Natural killer cell (primary cell): ENCODE measurements at regions not wholly inside any gene's neighbourhood (a gene's known extent, or its start where the extent isn't known, plus 50 kb on each side); places are given as distances from the start of the nearest gene placed in this dataset.
"Not testable (repeated sequence)": the region's sequence is repeated elsewhere in the genome, so short reads cannot be mapped to it uniquely, and the experiment has no call there.

Source experiments
- ATAC-seq, 3 donors: fragments of 150-1000 bp in 2 of 3; fragments of 200-7000 bp in 1 of 3; cut with Tn5 transposase; 1 replicate in 1 of 3; 2 replicates in 2 of 3; pipeline ENCODE4 v1.10.0; 2021; ENCODE audit warnings: mild to moderate bottlenecking in 2 of 3, moderate library complexity in 2 of 3
- DNase-seq, 2 donors: peaks; one replicate each; pipeline versions ENCODE4 v3.0.0 to v3.0.0-alpha.2; 2013 to 2021; ENCODE audit warnings: mixed read lengths in 1 of 2
- H3K27ac ChIP-seq: one replicate; pipeline ENCODE4 v1.5.1; 2013; ENCODE audit warnings: mild to moderate bottlenecking, low read length
- H3K27me3 ChIP-seq: one replicate; pipeline ENCODE4 v1.6.1; 2013; ENCODE audit warnings: low read length; ENCODE audit not compliant: control insufficient read depth, insufficient read depth
- H3K36me3 ChIP-seq: one replicate; pipeline ENCODE4 v1.6.1; 2013; ENCODE audit warnings: low read length; ENCODE audit not compliant: control insufficient read depth, insufficient read depth
- H3K4me1 ChIP-seq: one replicate; pipeline ENCODE4 v1.6.1; 2013; ENCODE audit warnings: low read length; ENCODE audit not compliant: control insufficient read depth, insufficient read depth
- H3K4me3 ChIP-seq: one replicate; pipeline ENCODE4 v1.5.1; 2013; ENCODE audit warnings: low read length
- H3K9me3 ChIP-seq: one replicate; pipeline ENCODE4 v1.6.1; 2013; ENCODE audit warnings: low read length; ENCODE audit not compliant: control insufficient read depth, insufficient read depth
- H3K27ac Mint-ChIP-seq, 2 donors: one replicate each; pipeline ENCODE4 v1.8.0; 2022; ENCODE audit warnings: mild to moderate bottlenecking in 2 of 2, mixed read lengths in 2 of 2, moderate library complexity in 1 of 2
- H3K27me3 Mint-ChIP-seq, 2 donors: one replicate each; pipeline ENCODE4 v1.8.0; 2022; ENCODE audit warnings: low read depth in 2 of 2, mixed read lengths in 2 of 2
- H3K36me3 Mint-ChIP-seq: one replicate; pipeline ENCODE4 v1.8.0; 2022; ENCODE audit warnings: mixed read lengths
- H3K4me1 Mint-ChIP-seq, 2 donors: one replicate each; pipeline ENCODE4 v1.8.0; 2022; ENCODE audit warnings: mixed read lengths in 2 of 2
- H3K4me3 Mint-ChIP-seq: one replicate; pipeline ENCODE4 v1.8.0; 2022; ENCODE audit warnings: mild to moderate bottlenecking, moderate library complexity, mixed read lengths
- H3K9me3 Mint-ChIP-seq, 2 donors: one replicate each; pipeline ENCODE4 v1.8.0; 2022; ENCODE audit warnings: mixed read lengths in 2 of 2
- WGBS: methylation state at CpG from one replicate; pipeline ENCODE4 v1.1.7; 2013; ENCODE audit warnings: missing lambda C conversion rate; ENCODE audit not compliant: insufficient coverage; 5-methylcytosine and 5-hydroxymethylcytosine counted together
- intact Hi-C: fragments of 100-400 bp; cut with micrococcal nuclease; formaldehyde crosslinking; loops from one replicate; pipeline ENCODE4 v1.14.2; 2022
- TF ChIP-seq, protein P1 (sequence below): fragments of 200-600 bp; IDR thresholded peaks from one replicate; pipeline ENCODE4 v1.8.0; 2022; ENCODE audit warnings: antibody characterized with exemption

DNA sequence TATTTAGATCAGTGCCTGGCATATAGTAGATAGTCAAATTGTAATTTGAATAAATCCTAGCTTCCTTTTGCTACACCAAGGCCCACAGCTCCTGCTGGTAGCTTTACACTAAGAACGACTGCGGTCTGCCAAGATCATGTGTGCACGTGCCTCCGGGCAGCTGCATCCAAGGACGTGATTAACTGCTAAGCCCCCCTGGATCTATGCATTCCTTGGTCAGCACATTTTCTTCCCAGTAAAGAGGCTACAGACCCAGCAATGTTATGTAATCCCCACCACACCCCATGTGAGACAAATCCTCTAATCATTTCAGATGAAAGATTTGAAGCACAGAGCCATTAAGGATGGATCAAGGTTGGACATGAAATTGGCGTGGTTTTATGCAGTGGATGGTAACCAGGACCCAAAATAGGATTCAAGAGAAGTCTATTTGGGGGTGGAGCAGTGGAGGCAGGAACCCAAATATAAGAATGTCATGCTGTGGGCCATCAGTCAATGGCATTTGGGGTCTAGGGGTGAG lies 65.2 kb upstream of the PEG3 start:
- WGBS = 91% methylated on average over 6 of the region's 6 CpGs
- Histone ChIP-seq H3K4me3 (no peak overlapping the region), H3K4me1 (no peaks in the 10 kb centered on the region), H3K27me3 (no peaks in the 10 kb centered on the region), H3K36me3 (no peaks in the 10 kb centered on the region), H3K27ac (no peak overlapping the region), H3K9me3 (peaks cover 36% of the 10 kb centered on the region)
- Mint-ChIP-seq H3K9me3 (peaks cover 9 to 13% of the 10 kb centered on the region in 2 donors), H3K4me3 (no peak overlapping the region), H3K27ac (no peak overlapping the region), H3K36me3 (no peaks in the 10 kb centered on the region), H3K27me3 (no peaks in the 10 kb centered on the region), H3K4me1 (no peaks in the 10 kb centered on the region)
- intact Hi-C loops = no loop called here
- DNase-seq (no peak), ATAC-seq (no peak)
- TF ChIP-seq, protein P1, sequence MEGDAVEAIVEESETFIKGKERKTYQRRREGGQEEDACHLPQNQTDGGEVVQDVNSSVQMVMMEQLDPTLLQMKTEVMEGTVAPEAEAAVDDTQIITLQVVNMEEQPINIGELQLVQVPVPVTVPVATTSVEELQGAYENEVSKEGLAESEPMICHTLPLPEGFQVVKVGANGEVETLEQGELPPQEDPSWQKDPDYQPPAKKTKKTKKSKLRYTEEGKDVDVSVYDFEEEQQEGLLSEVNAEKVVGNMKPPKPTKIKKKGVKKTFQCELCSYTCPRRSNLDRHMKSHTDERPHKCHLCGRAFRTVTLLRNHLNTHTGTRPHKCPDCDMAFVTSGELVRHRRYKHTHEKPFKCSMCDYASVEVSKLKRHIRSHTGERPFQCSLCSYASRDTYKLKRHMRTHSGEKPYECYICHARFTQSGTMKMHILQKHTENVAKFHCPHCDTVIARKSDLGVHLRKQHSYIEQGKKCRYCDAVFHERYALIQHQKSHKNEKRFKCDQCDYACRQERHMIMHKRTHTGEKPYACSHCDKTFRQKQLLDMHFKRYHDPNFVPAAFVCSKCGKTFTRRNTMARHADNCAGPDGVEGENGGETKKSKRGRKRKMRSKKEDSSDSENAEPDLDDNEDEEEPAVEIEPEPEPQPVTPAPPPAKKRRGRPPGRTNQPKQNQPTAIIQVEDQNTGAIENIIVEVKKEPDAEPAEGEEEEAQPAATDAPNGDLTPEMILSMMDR = no peak

DNA sequence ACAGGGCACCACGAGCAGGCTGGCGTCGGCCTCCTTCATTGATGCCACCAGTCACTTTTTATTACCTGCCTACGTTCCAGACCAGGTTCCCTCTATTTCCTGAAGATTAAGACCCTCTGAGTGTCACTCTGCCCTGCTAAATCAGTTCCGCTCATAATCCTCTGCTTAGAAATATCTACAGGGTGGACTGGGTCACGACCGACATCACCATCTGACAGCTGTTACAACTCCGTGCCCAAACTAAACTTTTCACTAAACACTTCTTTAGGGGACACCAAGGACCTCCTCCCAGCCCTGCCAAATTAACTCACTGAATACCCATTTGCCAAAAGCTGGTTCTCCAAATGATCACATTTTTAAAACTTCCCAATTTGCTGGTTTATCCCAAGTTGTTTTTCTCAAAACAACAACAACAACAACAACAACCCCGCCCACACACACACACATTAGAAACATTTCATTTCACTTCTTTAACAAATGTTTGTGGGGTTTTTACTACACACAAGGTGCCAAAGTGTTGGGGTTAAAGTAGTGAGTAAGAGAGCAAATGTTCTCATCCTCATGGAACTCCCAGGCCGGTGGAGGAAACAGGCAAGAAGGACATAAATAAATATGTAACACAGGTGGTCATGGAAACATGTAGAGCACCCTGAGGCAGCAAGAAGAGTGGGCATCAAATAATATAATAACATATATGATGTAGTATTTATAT lies 72.0 kb upstream of the PEG3 start:
- WGBS = 81% methylated on average over 9 of the region's 10 CpGs
- no peak overlapping the region for H3K4me3 Mint-ChIP-seq
- ATAC-seq = no peak
- no peaks in the 10 kb centered on the region for H3K4me1 Mint-ChIP-seq
- no peak for DNase-seq
- no peak overlapping the region for H3K27ac Mint-ChIP-seq
- Histone ChIP-seq H3K27ac (no peak overlapping the region), H3K4me3 (no peak overlapping the region), H3K9me3 (peaks cover 39% of the 10 kb centered on the region), H3K4me1 (no peaks in the 10 kb centered on the region), H3K36me3 (no peaks in the 10 kb centered on the region), H3K27me3 (no peaks in the 10 kb centered on the region)
- peaks cover 10 to 26% of the 10 kb centered on the region in 2 donors for H3K9me3 Mint-ChIP-seq
- no peaks in the 10 kb centered on the region for H3K27me3 Mint-ChIP-seq
- TF ChIP-seq, protein P1 = no peak
- intact Hi-C loops = no loop called here
- H3K36me3 Mint-ChIP-seq = no peaks in the 10 kb centered on the region

- H3K27me3 ChIP-seq, H3K36me3 Mint-ChIP-seq, H3K4me3 Mint-ChIP-seq, H3K4me1 Mint-ChIP-seq, H3K4me3 ChIP-seq, H3K36me3 ChIP-seq, DNase-seq, ATAC-seq, H3K27ac Mint-ChIP-seq, H3K27ac ChIP-seq, intact Hi-C loops, H3K4me1 ChIP-seq, H3K27me3 Mint-ChIP-seq: not testable (repeated sequence)
- WGBS = 58% methylated on average over 4 of the region's 4 CpGs
- peaks cover 10 to 26% of the 10 kb centered on the region in 2 donors for H3K9me3 Mint-ChIP-seq
- peaks cover 35% of the 10 kb centered on the region for H3K9me3 ChIP-seq
Measured at GRCh38 chr19:56913113-56913455, 72.6 kb upstream of the PEG3 start.

DNA sequence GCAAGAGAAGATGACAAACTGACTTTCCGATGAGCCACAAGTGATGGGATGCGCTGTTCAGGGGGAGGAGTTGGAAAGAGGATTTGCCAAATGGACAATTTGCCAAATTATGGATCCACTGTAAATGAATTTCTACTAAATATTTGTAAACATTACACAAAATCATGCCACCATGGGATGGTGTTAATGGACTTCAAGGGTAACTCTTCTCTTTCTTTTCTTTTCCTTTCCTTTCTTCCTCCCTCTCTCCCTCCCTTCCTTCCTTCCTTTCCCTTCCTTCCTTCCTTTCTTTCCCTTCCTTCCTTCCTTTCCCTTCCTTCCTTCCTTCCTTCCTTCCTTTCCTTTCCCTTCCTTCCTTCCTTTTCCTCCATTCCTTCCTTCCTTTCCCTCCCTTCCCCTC lies 76.0 kb upstream of the PEG3 start:
- Mint-ChIP-seq H3K4me1 (no peaks in the 10 kb centered on the region), H3K9me3 (peaks cover 17 to 37% of the 10 kb centered on the region in 2 donors), H3K36me3 (no peaks in the 10 kb centered on the region), H3K4me3 (no peak overlapping the region), H3K27me3 (no peaks in the 10 kb centered on the region), H3K27ac (no peak overlapping the region)
- no peaks in the 10 kb centered on the region for H3K27me3 ChIP-seq
- intact Hi-C loops = no loop called here
- H3K27ac ChIP-seq = no peak overlapping the region
- no peak for DNase-seq
- H3K9me3 ChIP-seq = peaks cover 34% of the 10 kb centered on the region
- 92% methylated on average over 1 of the region's 2 CpGs for WGBS
- H3K4me3 ChIP-seq = no peak overlapping the region
- H3K36me3 ChIP-seq = no peaks in the 10 kb centered on the region
- TF ChIP-seq, protein P1 = no peak
- H3K4me1 ChIP-seq = no peaks in the 10 kb centered on the region
- no peak for ATAC-seq
